GM13977 (cell line): ENCODE measurements at regions not wholly inside any gene's neighbourhood (a gene's known extent, or its start where the extent isn't known, plus 50 kb on each side); places are given as distances from the start of the nearest gene placed in this dataset.

Experiments
- DNase-seq: peaks from one replicate; pipeline ENCODE4 v3.0.0; 2012; ENCODE audit warnings: low spot score
- CTCF ChIP-seq: IDR thresholded peaks from 2 replicates; pipeline ENCODE4 v1.5.1; 2012; ENCODE audit warnings: mild to moderate bottlenecking, control low read depth; ENCODE audit not compliant: insufficient read depth; ENCODE audit errors: extremely low read depth, missing control alignments
- in situ Hi-C: fragments of 300-500 bp; cut with MboI; formaldehyde crosslinking; loops from one replicate; pipeline ENCODE4 v1.12.0; 2022; ENCODE audit warnings: low sequenced_read_pairs, low pct_unique_long_range_greater_than_20kb, mixed read lengths, inconsistent platforms; ENCODE audit not compliant: unreplicated experiment

- DNase-seq: no peak
- in situ Hi-C loops: no loop called here
- no peak for TF ChIP-seq CTCF
These were observed 397.9 kb upstream of the ADGRB3 start for GRCh38 chr6:68237205-68237604.

GRCh38 chr6:68235326-68235784, 399.7 kb upstream of the ADGRB3 start:
- in situ Hi-C loops: no loop called here

GRCh38 chr6:68233623-68234022, 401.5 kb upstream of the ADGRB3 start:
- TF ChIP-seq CTCF: no peak
- no peak for DNase-seq
- in situ Hi-C loops: no loop called here

More at GRCh38 chr6:68235326-68235784, 399.7 kb upstream of the ADGRB3 start:
- DNase-seq: no peak
- no peak for TF ChIP-seq CTCF

- in situ Hi-C loops: no loop called here
- no peak for DNase-seq
- TF ChIP-seq CTCF: no peak
These were observed 405.5 kb upstream of the ADGRB3 start for GRCh38 chr6:68229566-68229965.

GRCh38 chr6:68226460-68226859, 408.6 kb upstream of the ADGRB3 start:
- TF ChIP-seq CTCF: peak; percentile 52
- DNase-seq: no peak
- in situ Hi-C loops: no loop called here

- no peak for DNase-seq
- no peak for TF ChIP-seq CTCF
- in situ Hi-C loops: no loop called here
These were observed 409.4 kb upstream of the ADGRB3 start for GRCh38 chr6:68225729-68226128.
